GM12892 (cell line): ENCODE measurements at regions not wholly inside any gene's neighbourhood (a gene's known extent, or its start where the extent isn't known, plus 50 kb on each side); places are given as distances from the start of the nearest gene placed in this dataset.

Experiments
- DNase-seq: peaks from one replicate; pipeline ENCODE4 v3.0.0; 2011; ENCODE audit not compliant: insufficient read length
- FAIRE-seq: peaks from 2 replicates; lab custom pipeline; 2011; peaks lifted over from hg19 to GRCh38; lab: Jason Lieb, UNC
- POLR2A ChIP-seq: IDR thresholded peaks from 2 replicates; pipeline ENCODE4 v1.6.1; 2011; ENCODE audit warnings: low read depth, low read length, control low read depth
- POLR2AphosphoS5 ChIP-seq: IDR thresholded peaks from 2 replicates; pipeline ENCODE4 v1.6.1; 2011; ENCODE audit warnings: low read depth, low read length, control low read depth
- TAF1 ChIP-seq: IDR thresholded peaks from 2 replicates; pipeline ENCODE4 v1.6.1; 2011; ENCODE audit warnings: low read depth, mild to moderate bottlenecking, control low read depth, low read length, borderline replicate concordance

DNA sequence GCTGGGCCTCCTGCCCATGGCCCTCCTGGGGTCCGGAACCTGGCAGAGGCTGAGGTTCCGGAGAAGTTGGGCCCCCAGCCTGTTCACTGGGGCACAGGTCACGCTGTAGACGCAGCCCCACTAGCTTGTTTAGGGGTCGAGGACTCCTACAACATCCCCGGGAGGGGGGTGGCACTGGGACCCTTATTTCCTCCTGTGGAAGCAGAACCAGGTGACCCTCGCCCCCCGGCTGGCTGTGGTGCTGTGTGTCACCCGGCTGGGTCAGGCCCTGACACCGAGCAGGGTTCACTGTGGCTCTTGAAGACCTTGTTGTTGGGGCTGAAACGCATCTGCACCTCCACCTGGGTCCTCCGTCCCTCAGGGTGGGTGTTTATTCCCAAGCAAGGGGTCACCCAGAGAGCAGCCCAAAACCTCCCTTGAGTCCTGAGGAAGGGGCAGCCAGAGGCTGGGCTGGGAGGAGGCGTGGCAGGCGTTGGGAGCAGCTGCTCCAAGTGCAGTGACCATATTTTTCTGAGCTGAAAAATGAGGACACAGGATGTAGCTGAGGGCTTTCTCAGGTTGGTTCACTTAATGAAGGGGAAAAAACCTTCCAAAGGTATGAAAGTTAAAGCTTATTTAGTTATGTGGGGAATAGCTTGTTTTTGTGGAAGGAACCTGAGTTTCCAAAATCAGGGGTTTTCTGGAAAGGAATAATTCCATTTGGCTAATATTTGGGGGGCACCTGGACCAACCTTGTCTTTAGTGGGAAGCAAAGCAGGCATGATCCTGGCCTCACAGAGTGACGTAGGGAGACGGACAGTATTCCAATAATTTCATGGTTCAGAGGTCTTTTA is 164.7 kb upstream of the IER5L start:
- DNase-seq (no peak), FAIRE-seq (no peak)
- no peak for TF ChIP-seq TAF1
- no peak for TF ChIP-seq POLR2AphosphoS5
- TF ChIP-seq POLR2A: no peak

DNA sequence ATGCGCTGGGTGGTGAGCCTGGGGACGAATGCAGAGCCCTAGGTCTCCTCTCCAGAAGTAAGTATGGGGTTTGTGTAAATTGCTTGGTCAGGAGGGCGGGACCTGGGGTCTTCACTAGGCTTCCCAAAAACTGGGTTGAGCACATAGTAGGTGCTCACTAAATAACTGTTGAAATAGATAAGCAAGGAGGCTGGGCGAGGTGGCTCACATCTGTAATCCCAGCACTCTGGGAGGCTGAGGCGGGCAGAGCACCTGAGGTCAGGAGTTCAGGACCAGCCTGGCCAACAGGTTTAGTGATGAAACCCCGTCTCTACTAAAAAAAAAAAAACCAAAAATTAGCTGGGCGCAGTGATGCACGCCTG is 163.9 kb upstream of the IER5L start:
- FAIRE-seq (no peak), DNase-seq (no peak)
- no peak for TF ChIP-seq POLR2A
- TF ChIP-seq TAF1: no peak
- TF ChIP-seq POLR2AphosphoS5: no peak

DNA sequence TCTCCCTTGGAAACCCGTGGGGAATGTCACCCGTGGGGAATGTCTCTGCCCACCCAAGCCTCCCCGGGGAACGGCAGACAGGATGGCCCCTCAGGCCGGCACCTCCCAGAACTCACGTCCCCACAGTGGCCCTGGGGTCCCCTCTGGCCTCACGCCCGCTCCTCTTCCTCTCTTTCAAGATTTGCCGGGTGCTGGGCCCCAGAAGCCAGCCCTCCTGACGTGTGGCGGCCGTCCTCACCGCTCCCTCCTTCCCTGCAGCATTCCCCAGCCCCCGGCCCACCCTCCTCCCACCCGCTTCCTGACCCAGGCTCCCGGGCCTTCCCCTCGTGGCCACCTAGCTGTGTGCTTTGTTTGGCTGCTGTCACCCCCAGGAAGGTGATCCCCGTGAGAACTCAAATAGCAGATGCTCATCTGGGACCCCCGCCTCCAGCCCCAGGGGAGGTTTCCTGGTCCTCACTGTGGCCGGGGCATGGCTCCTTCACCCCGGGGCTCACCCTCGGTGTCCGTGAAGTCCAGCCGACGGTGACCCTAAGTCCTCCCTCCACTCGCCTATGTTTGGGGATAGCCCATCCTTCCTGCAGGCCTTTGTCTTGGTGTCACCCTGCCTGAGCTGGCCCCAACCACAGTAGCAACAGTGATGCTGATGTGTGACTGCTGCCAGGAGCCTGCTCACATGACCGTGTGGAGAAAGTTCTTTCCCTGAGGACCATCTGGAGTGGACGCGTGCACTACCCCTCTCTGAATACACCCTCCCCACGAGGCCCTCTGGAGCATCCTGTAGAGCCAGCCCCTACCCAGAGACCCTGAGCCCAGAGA is 163.3 kb upstream of the IER5L start:
- DNase-seq (no peak), FAIRE-seq (no peak)
- TF ChIP-seq POLR2AphosphoS5 (no peak), POLR2A (no peak), TAF1 (no peak)

DNA sequence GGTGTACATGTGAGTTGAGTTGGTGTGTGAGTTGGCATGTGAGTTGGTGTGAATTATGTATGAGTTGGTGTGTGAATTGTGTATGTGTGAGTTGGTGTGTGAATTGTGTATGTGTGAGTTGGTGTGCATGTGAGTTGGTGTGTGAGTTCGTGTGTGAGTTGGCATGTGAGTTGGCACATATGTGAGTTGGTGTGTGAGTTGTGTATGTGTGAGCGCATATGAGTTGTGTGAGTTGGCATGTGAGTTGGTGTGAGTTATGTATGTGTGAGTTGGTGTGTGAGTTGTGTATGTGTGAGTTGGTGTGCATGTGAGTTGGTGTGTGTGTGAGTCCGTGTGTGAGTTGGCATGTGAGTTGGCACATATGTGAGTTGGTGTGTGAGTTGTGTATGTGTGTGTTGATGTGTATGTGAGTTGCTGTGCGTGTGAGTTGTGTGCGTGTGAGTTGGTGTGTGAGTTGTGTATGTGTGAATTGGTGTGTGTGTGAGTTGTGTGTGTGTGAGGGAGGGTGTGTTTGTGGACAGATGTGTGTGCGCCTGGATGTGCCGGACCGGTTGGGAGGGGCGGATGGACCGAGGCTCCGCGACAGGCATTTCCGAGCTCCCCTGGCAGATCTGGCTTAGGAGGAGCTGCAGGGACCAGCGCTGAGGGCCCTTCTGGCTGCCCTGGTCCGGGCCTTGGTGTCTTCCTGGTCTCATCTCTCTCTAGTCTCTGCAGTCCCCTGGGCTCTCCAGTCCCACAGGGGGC is 162.5 kb upstream of the IER5L start:
- no peak for DNase-seq
- no peak for TF ChIP-seq POLR2AphosphoS5
- no peak for TF ChIP-seq POLR2A
- TF ChIP-seq TAF1: no peak
- peak; percentile 70 for FAIRE-seq

DNA sequence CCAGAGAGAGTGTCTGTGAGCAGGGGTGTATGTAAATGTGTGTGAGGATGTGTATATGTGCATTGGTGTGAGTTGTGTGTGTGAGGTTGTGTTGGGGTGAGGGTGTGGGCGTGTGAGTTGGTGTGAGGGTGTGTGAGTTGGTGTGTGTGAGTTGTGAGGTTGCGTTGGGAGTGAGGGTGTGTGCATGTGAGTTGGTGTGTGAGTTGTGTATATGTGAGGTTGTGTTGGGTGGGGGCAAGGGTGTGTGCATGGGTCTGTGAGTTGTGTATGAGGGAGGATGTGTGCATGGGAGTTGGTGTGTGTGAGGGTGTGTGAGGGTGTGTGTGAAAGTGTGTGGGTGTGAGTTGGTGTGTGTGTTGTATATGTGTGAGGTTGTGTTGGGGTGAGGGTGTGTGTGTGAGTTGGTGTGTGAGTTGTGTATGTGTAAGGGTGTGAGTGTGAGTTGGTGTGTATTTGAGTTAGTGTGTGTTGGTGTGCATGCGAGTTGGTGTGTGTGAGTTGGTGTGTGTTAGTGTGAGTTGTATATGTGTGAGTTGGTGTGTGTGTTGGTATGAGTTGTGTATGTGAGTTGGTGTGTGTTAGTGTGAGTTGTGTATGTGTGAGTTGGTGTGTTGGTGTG is 161.6 kb upstream of the IER5L start:
- FAIRE-seq (peak; percentile 61), DNase-seq (no peak)
- TF ChIP-seq POLR2AphosphoS5 (no peak), TAF1 (no peak), POLR2A (no peak)

DNA sequence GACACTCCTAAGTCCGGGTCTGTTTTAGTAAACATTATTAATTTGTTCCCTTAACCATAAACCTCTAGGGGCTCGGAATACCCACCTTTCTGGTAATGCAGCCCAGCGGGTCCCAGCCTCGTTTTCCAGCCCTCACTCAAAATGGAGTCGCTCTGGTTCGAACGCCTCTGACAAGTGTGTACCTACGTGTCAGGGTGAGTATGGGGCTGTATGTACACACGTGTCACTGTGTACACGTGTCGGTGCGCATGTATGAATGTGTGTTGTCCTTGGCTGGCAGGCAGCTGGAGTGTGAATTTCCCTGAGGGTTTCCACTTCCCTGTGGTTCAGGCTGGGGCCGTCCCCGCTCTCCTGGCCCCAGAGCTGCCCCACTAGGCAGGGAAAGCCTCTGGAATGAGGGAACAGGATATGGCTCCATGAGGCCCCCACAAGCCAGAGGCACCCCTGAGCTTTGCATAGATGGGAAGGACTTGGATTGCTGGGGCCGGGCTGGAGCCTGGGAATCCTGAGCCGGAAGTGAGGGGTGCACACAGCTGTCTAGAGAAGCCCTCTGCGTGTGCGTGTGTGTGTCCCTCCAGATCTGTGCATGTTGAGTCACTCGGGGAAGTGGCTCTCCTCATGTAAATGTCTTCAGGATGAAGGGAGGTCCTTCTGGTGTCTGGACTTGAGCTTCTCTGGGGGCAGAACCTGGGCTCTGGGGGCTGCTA is 160.8 kb upstream of the IER5L start:
- TF ChIP-seq TAF1 (no peak), POLR2A (no peak), POLR2AphosphoS5 (no peak)
- FAIRE-seq: no peak
- no peak for DNase-seq

DNA sequence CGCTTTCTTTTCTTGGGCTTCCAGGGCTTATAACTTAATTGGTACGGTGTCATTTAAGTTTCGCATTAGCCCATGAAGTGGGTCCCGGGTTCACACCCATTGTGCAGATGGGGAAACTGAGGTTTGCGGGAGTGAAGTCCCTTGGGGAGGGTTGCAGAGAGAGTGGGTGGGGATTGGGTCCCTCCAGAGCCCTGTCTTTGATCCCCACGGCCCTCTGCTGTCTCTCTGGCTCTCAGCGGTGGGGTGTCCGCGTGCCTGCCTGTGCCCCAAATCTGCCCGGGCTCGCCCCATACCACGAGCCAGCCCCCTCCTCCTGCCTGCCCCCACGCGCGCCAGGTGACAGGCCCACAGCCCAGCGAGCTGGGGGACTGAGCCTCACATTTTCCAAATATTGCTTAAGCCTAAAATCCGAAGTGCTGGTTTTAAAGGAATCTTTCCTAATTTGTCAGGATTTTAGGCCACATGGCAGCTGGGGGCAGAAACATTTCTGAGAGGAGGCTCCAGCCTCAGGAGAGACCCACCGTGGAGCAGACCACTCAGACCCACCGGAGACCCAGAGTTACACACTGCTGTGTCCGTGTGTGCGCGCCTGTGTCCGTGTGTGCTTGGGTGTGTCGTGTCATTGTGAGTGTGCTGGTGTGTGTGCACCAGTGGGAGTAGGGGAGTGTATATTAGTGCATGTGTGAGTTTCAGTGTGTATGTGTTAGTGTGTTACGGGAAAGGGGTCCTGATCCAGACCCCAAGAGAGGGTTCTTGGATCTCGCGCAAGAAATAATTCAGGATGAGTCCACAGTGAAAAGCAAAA is 159.5 kb upstream of the IER5L start:
- DNase-seq: no peak

DNA sequence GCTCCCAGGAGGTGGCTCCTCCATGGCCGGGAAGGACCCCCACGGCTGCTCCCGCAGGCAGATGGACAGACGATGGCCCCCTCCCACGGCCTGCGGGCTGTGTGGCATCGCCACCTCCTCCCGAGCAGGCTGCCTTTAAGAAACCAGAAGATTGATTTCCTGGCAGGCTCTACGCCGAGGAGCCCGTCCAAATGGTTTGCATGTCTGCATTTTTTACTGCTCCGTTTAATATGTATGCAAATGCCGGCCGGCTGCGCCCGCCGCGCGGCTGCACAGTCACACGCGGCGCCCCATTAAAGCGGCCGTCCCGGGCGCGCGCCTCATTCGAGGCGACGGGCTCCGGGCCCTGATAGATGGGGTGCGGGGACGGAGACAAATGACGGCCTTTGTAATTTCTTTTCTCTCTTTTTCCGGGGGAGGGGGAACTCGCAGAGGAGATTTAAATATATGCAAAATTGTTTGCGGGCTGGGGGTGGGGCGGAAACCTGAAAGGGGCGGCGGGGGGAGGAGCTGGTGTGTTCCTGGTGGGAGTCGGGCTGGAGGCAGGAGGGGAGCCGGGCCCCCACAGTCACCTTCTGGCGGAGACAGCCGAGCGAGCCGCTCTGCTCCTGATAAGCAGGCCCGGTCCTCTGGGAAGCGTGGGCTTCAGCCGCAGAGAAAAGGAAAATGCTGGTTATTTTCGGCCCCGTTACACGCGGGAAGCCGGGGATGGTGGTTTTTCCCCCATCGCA is 158.7 kb upstream of the IER5L start:
- FAIRE-seq: no peak
- DNase-seq: peak; percentile 46
- no peak for TF ChIP-seq TAF1
- TF ChIP-seq POLR2A: no peak
- no peak for TF ChIP-seq POLR2AphosphoS5

More for the DNA sequence above, 159.5 kb upstream of the IER5L start:
- no peak for FAIRE-seq
- TF ChIP-seq POLR2A (no peak), POLR2AphosphoS5 (no peak), TAF1 (no peak)

DNA sequence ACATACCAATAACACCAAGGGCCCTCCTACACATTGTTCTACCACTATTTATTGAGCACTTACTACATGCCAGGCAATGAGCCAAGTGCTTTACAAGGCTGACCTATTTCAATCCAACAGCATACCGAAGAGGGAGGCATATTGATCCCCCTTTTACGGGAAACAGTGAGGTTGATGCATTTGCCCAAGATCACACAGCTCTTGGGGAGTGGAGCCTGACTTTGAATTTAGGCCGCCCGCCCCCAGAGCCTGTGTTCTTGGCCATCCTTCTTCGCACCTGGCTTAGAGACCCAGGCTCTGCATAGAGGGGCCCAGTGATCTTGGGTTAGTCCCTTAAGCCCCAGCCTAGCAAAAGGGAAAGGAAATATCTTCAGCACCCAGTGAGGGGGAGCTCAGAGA is 158.1 kb upstream of the IER5L start:
- DNase-seq: no peak
- TF ChIP-seq POLR2A: no peak
- TF ChIP-seq TAF1: no peak
- no peak for TF ChIP-seq POLR2AphosphoS5
- FAIRE-seq: no peak
